IMR-90 (cell line): ENCODE measurements at regions not wholly inside any gene's neighbourhood (a gene's known extent, or its start where the extent isn't known, plus 50 kb on each side); places are given as distances from the start of the nearest gene placed in this dataset.

Experiments
- BHLHE40 ChIP-seq: fragments of 150-350 bp; IDR thresholded peaks from 2 replicates; pipeline ENCODE4 v1.6.1; 2016; ENCODE audit warnings: mild to moderate bottlenecking, low read depth, low read length
- CEBPB ChIP-seq: IDR thresholded peaks from 2 replicates; pipeline ENCODE4 v1.6.1; 2012; ENCODE audit warnings: low read depth, low read length, improper control_type of control experiment
- CTCF ChIP-seq: conservative IDR thresholded peaks from 2 replicates; pipeline ENCODE4 v1.5.1; 2012; ENCODE audit warnings: mild to moderate bottlenecking, low read depth, low read length, improper control_type of control experiment
- FOS ChIP-seq: fragments of 150-350 bp; IDR thresholded peaks from 2 replicates; pipeline ENCODE4 v1.6.1; 2016; ENCODE audit warnings: low read depth, low read length
- MAZ ChIP-seq: IDR thresholded peaks from 2 replicates; pipeline ENCODE4 v1.6.1; 2012; ENCODE audit warnings: low read depth, mild to moderate bottlenecking, low read length, improper control_type of control experiment, moderate library complexity, borderline replicate concordance
- MXI1 ChIP-seq: IDR thresholded peaks from 2 replicates; pipeline ENCODE4 v1.6.1; 2012; ENCODE audit warnings: low read depth, mild to moderate bottlenecking, low read length, moderate library complexity, borderline replicate concordance
- NFE2L2 ChIP-seq: fragments of 150-350 bp; IDR thresholded peaks from 2 replicates; pipeline ENCODE4 v1.6.1; 2016; ENCODE audit warnings: low read depth, mild to moderate bottlenecking, low read length
- POLR2A ChIP-seq: IDR thresholded peaks from 2 replicates; pipeline ENCODE4 v1.6.1; 2012; ENCODE audit warnings: mild to moderate bottlenecking, low read depth, low read length
- RCOR1 ChIP-seq: IDR thresholded peaks from 2 replicates; pipeline ENCODE4 v1.6.1; 2012; ENCODE audit warnings: mild to moderate bottlenecking, low read length, improper control_type of control experiment; ENCODE audit not compliant: insufficient replicate concordance
- RFX5 ChIP-seq: IDR thresholded peaks from 2 replicates; pipeline ENCODE4 v1.8.0; 2012; ENCODE audit warnings: low read depth, mild to moderate bottlenecking, low read length, moderate library complexity
- SMC3 ChIP-seq: fragments of 150-350 bp; IDR thresholded peaks from 2 replicates; pipeline ENCODE4 v1.6.1; 2016; ENCODE audit warnings: low read depth, mild to moderate bottlenecking, antibody characterized with exemption, low read length, moderate library complexity

- no peak for TF ChIP-seq SMC3
- TF ChIP-seq CTCF: no peak
- TF ChIP-seq POLR2A: no peak
- no peak for TF ChIP-seq NFE2L2
- TF ChIP-seq RFX5: no peak
- TF ChIP-seq CEBPB: no peak
- no peak for TF ChIP-seq RCOR1
- no peak for TF ChIP-seq BHLHE40
- TF ChIP-seq MXI1: no peak
- TF ChIP-seq MAZ: no peak
- TF ChIP-seq FOS: no peak
Observed at GRCh38 chr6:21317642-21318041, 275.9 kb upstream of the SOX4 start.
